ENCODE measurements at regions not wholly inside any gene's neighbourhood (a gene's known extent, or its start where the extent isn't known, plus 50 kb on each side); places are given as distances from the start of the nearest gene placed in this dataset.
"Not testable (repeated sequence)": the region's sequence is repeated elsewhere in the genome, so short reads cannot be mapped to it uniquely, and the experiment has no call there.

- no peaks in the 10 kb centered on the region for H3K36me3 Mint-ChIP-seq
- H3K9me3 Mint-ChIP-seq (ENCODE audit: low read depth): no peaks in the 10 kb centered on the region
- H3K4me1 Mint-ChIP-seq (ENCODE audit: low read depth): peaks cover 58% of the 10 kb centered on the region
- H3K4me3 Mint-ChIP-seq: peak overlapping the region; percentile 68
- no peaks in the 10 kb centered on the region for H3K27me3 Mint-ChIP-seq
- peak overlapping the region; percentile 85 for H3K27ac Mint-ChIP-seq
Measured at GRCh38 chr5:87121304-87122150, 146.2 kb upstream of the RASA1 start.

- peak overlapping the region; percentile 85 for H3K27ac Mint-ChIP-seq
- H3K9me3 Mint-ChIP-seq (ENCODE audit: low read depth): peaks cover 3% of the 10 kb centered on the region
- H3K36me3 Mint-ChIP-seq: no peaks in the 10 kb centered on the region
- H3K27me3 Mint-ChIP-seq: no peaks in the 10 kb centered on the region
- H3K4me1 Mint-ChIP-seq (ENCODE audit: low read depth): peaks cover 58% of the 10 kb centered on the region
- H3K4me3 Mint-ChIP-seq: peak overlapping the region; percentile 68
Measured at GRCh38 chr5:87122151-87122977, 145.3 kb upstream of the RASA1 start.

- Mint-ChIP-seq H3K27me3 (no peaks in the 10 kb centered on the region), H3K27ac (no peak overlapping the region), H3K36me3 (no peaks in the 10 kb centered on the region), H3K4me1 (ENCODE audit: low read depth) (peaks cover 54% of the 10 kb centered on the region), H3K4me3 (no peak overlapping the region), H3K9me3 (ENCODE audit: low read depth) (peaks cover 3% of the 10 kb centered on the region)
Measured at GRCh38 chr5:87125766-87126165, 141.9 kb upstream of the RASA1 start.

GRCh38 chr5:87126869-87127268 is 140.8 kb upstream of the RASA1 start:
- H3K4me3 Mint-ChIP-seq: peak overlapping the region; percentile 20
- no peaks in the 10 kb centered on the region for H3K27me3 Mint-ChIP-seq
- H3K9me3 Mint-ChIP-seq (ENCODE audit: low read depth): peaks cover 3% of the 10 kb centered on the region
- H3K36me3 Mint-ChIP-seq: no peaks in the 10 kb centered on the region
- H3K27ac Mint-ChIP-seq: peak overlapping the region; percentile 92
- H3K4me1 Mint-ChIP-seq (ENCODE audit: low read depth): peaks cover 43% of the 10 kb centered on the region

GRCh38 chr5:87127426-87127825 is 140.3 kb upstream of the RASA1 start:
- peak overlapping the region; percentile 92 for H3K27ac Mint-ChIP-seq
- H3K27me3 Mint-ChIP-seq: no peaks in the 10 kb centered on the region
- H3K4me1 Mint-ChIP-seq (ENCODE audit: low read depth): peaks cover 38% of the 10 kb centered on the region
- peaks cover 3% of the 10 kb centered on the region for H3K9me3 Mint-ChIP-seq (ENCODE audit: low read depth)
- peak overlapping the region; percentile 20 for H3K4me3 Mint-ChIP-seq
- no peaks in the 10 kb centered on the region for H3K36me3 Mint-ChIP-seq

- no peaks in the 10 kb centered on the region for H3K27me3 Mint-ChIP-seq
- peaks cover 31% of the 10 kb centered on the region for H3K4me1 Mint-ChIP-seq (ENCODE audit: low read depth)
- H3K36me3 Mint-ChIP-seq: no peaks in the 10 kb centered on the region
- peak overlapping the region; percentile 20 for H3K4me3 Mint-ChIP-seq
- H3K9me3 Mint-ChIP-seq (ENCODE audit: low read depth): peaks cover 3% of the 10 kb centered on the region
- H3K27ac Mint-ChIP-seq: peak overlapping the region; percentile 92
Measured at GRCh38 chr5:87127956-87128687, 139.6 kb upstream of the RASA1 start.

GRCh38 chr5:87129046-87129445 is 138.6 kb upstream of the RASA1 start:
- peaks cover 27% of the 10 kb centered on the region for H3K4me1 Mint-ChIP-seq (ENCODE audit: low read depth)
- no peaks in the 10 kb centered on the region for H3K27me3 Mint-ChIP-seq
- peaks cover 3% of the 10 kb centered on the region for H3K9me3 Mint-ChIP-seq (ENCODE audit: low read depth)
- H3K27ac Mint-ChIP-seq: no peak overlapping the region
- no peaks in the 10 kb centered on the region for H3K36me3 Mint-ChIP-seq
- H3K4me3 Mint-ChIP-seq: no peak overlapping the region

- no peak overlapping the region for H3K4me3 Mint-ChIP-seq
- peaks cover 16% of the 10 kb centered on the region for H3K4me1 Mint-ChIP-seq (ENCODE audit: low read depth)
- H3K27ac Mint-ChIP-seq: no peak overlapping the region
- H3K36me3 Mint-ChIP-seq: peaks cover 3% of the 10 kb centered on the region
- H3K9me3 Mint-ChIP-seq (ENCODE audit: low read depth): no peaks in the 10 kb centered on the region
- no peaks in the 10 kb centered on the region for H3K27me3 Mint-ChIP-seq
Measured at GRCh38 chr5:87132696-87133095, 135.0 kb upstream of the RASA1 start.

- H3K36me3 Mint-ChIP-seq; H3K4me3 Mint-ChIP-seq; H3K27me3 Mint-ChIP-seq; H3K4me1 Mint-ChIP-seq (ENCODE audit: low read depth); H3K27ac Mint-ChIP-seq; H3K9me3 Mint-ChIP-seq (ENCODE audit: low read depth): not testable (repeated sequence)
Measured at GRCh38 chr5:87134513-87134912, 133.2 kb upstream of the RASA1 start.

- H3K4me3 Mint-ChIP-seq: no peak overlapping the region
- peaks cover 3% of the 10 kb centered on the region for H3K36me3 Mint-ChIP-seq
- peaks cover 4% of the 10 kb centered on the region for H3K4me1 Mint-ChIP-seq (ENCODE audit: low read depth)
- H3K27me3 Mint-ChIP-seq: no peaks in the 10 kb centered on the region
- no peaks in the 10 kb centered on the region for H3K9me3 Mint-ChIP-seq (ENCODE audit: low read depth)
- no peak overlapping the region for H3K27ac Mint-ChIP-seq
Measured at GRCh38 chr5:87136096-87136495, 131.6 kb upstream of the RASA1 start.

- no peaks in the 10 kb centered on the region for H3K27me3 Mint-ChIP-seq
- no peak overlapping the region for H3K4me3 Mint-ChIP-seq
- H3K9me3 Mint-ChIP-seq (ENCODE audit: low read depth): no peaks in the 10 kb centered on the region
- H3K36me3 Mint-ChIP-seq: peaks cover 3% of the 10 kb centered on the region
- no peak overlapping the region for H3K27ac Mint-ChIP-seq
- peaks cover 4% of the 10 kb centered on the region for H3K4me1 Mint-ChIP-seq (ENCODE audit: low read depth)
Measured at GRCh38 chr5:87136733-87137132, 130.9 kb upstream of the RASA1 start.

- no peaks in the 10 kb centered on the region for H3K27me3 Mint-ChIP-seq
- H3K36me3 Mint-ChIP-seq: peaks cover 3% of the 10 kb centered on the region
- peaks cover 4% of the 10 kb centered on the region for H3K4me1 Mint-ChIP-seq (ENCODE audit: low read depth)
- H3K27ac Mint-ChIP-seq: no peak overlapping the region
- H3K4me3 Mint-ChIP-seq: no peak overlapping the region
- no peaks in the 10 kb centered on the region for H3K9me3 Mint-ChIP-seq (ENCODE audit: low read depth)
Measured at GRCh38 chr5:87137283-87137682, 130.4 kb upstream of the RASA1 start.

- no peak overlapping the region for H3K27ac Mint-ChIP-seq
- peaks cover 4% of the 10 kb centered on the region for H3K4me1 Mint-ChIP-seq (ENCODE audit: low read depth)
- H3K4me3 Mint-ChIP-seq: no peak overlapping the region
- H3K36me3 Mint-ChIP-seq: peaks cover 3% of the 10 kb centered on the region
- H3K27me3 Mint-ChIP-seq: no peaks in the 10 kb centered on the region
- H3K9me3 Mint-ChIP-seq (ENCODE audit: low read depth): no peaks in the 10 kb centered on the region
Measured at GRCh38 chr5:87138091-87138805, 129.4 kb upstream of the RASA1 start.

GRCh38 chr5:87139795-87140194 is 127.9 kb upstream of the RASA1 start:
- H3K4me1 Mint-ChIP-seq (ENCODE audit: low read depth): peaks cover 4% of the 10 kb centered on the region
- H3K9me3 Mint-ChIP-seq (ENCODE audit: low read depth): no peaks in the 10 kb centered on the region
- no peak overlapping the region for H3K4me3 Mint-ChIP-seq
- H3K36me3 Mint-ChIP-seq: peaks cover 2% of the 10 kb centered on the region
- H3K27me3 Mint-ChIP-seq: no peaks in the 10 kb centered on the region
- H3K27ac Mint-ChIP-seq: no peak overlapping the region
